ENCODE measurements at regions not wholly inside any gene's neighbourhood (a gene's known extent, or its start where the extent isn't known, plus 50 kb on each side); places are given as distances from the start of the nearest gene placed in this dataset.

GRCh38 chr1:29634746-29635335 lies 398.5 kb downstream of the PTPRU start:
- Histone ChIP-seq H3K4me3 (no peak overlapping the region), H3K9ac (ENCODE audit: control insufficient read depth, insufficient read depth, low read length) (no peak overlapping the region), H3K4me1 (ENCODE audit: control insufficient read depth, insufficient read depth, low read length) (no peaks in the 10 kb centered on the region), H3K4me2 (ENCODE audit: control insufficient read depth, insufficient read depth) (no peak overlapping the region), H3K9me3 (replicated peaks; ENCODE audit: control insufficient read depth, insufficient read depth, low read length) (no peaks in the 10 kb centered on the region), H3K27ac (ENCODE audit: control insufficient read depth, insufficient read depth) (no peak overlapping the region), H3K36me3 (ENCODE audit: control insufficient read depth in 2 of 2, insufficient read depth in 2 of 2, low read length in 1 of 2) (no peaks in the 10 kb centered on the region), H3K79me2 (ENCODE audit: control insufficient read depth, insufficient read depth, low read length) (no peaks in the 10 kb centered on the region), H3K27me3 (replicated peaks in 1 of 2; ENCODE audit: control insufficient read depth in 2 of 2, insufficient read depth in 2 of 2, low read length in 1 of 2) (peaks cover 2 to 5% of the 10 kb centered on the region in 2 experiments; a peak in 1 of 4 replicates), H2AFZ (ENCODE audit: control insufficient read depth, low read depth, low read length) (no peak overlapping the region), H4K20me1 (ENCODE audit: control insufficient read depth, insufficient read depth) (no peaks in the 10 kb centered on the region)
- RAD21 ChIA-PET (ENCODE audit: unreplicated experiment): no interaction called here
- intact Hi-C loops (cut with micrococcal nuclease; ENCODE audit: unreplicated experiment) (no loop called here), in situ Hi-C loops (cut with MboI) (no loop called here)
- no TSS peak for BruUV-seq (replicated peaks)
- DNase-seq (ENCODE audit: low read depth, low spot score) (no peak), ATAC-seq (no peak), FAIRE-seq (no peak)
- SMC1A ChIA-PET (ENCODE audit: uncharacterized antibody, unreplicated experiment): no interaction called here
- TF ChIP-seq STAT3 (IDR thresholded peaks at IDR 0.05; ENCODE audit: low read depth, low read length) (no peak), HCFC1 (IDR thresholded peaks at IDR 0.05; ENCODE audit: low read length) (no peak), ATF7 (IDR thresholded peaks at IDR 0.05; ENCODE audit: low read depth) (no peak), ZNF592 (IDR thresholded peaks at IDR 0.05) (no peak), KLF5 (IDR thresholded peaks at IDR 0.05; ENCODE audit: partially characterized antibody) (no peak), ZNF274 (IDR thresholded peaks at IDR 0.05; ENCODE audit: insufficient read depth, insufficient read length) (no peak), CBX3 (IDR thresholded peaks at IDR 0.05; ENCODE audit: borderline replicate concordance, low read depth) (no peak), E4F1 (IDR thresholded peaks at IDR 0.05; ENCODE audit: borderline replicate concordance, partially characterized antibody) (no peak), IRF5 (IDR thresholded peaks at IDR 0.05; ENCODE audit: borderline replicate concordance) (no peak), FOXK2 (IDR thresholded peaks at IDR 0.05) (no peak), ASH2L (IDR thresholded peaks at IDR 0.05; ENCODE audit: borderline replicate concordance, low read depth) (no peak), MTA2 (IDR thresholded peaks at IDR 0.05; ENCODE audit: low read depth) (no peak)
- 27% methylated on average over 7 of the region's 7 CpGs for WGBS (ENCODE audit: insufficient coverage, insufficient replicate concordance, low lambda C conversion rate, missing lambda C conversion rate)
- POLR2A ChIA-PET: no interaction called here
- CTCF ChIA-PET: no interaction called here
